IMR-90 (cell line): ENCODE measurements at regions not wholly inside any gene's neighbourhood (a gene's known extent, or its start where the extent isn't known, plus 50 kb on each side); places are given as distances from the start of the nearest gene placed in this dataset.

Experiments used
- ATAC-seq: fragments of 200-7000 bp; cut with Tn5 transposase; 2 replicates; pipeline ENCODE4 v1.9.1; 2020; ENCODE audit warnings: low read depth, mild to moderate bottlenecking, moderate library complexity
- BruUV-seq: library from RNA; stranded (reverse); fragments of 400-500 nt; replicated peaks from 2 replicates; lab custom pipeline; 2021; lab: Mats Ljungman, UMichigan
- CTCF ChIA-PET: fragments of 300-600 bp; formaldehyde crosslinking; extraction: SDS; loops from one replicate; lab custom pipeline; 2021; ENCODE audit warnings: antibody characterized with exemption; lab: Yijun Ruan, JAX
- POLR2A ChIA-PET: fragments of 300-600 bp; sonication (Branson Sonifier 250); formaldehyde crosslinking; loops from one replicate; lab custom pipeline; 2022; ENCODE audit warnings: antibody characterized with exemption; ENCODE audit not compliant: unreplicated experiment; lab: Charles Lee
- DNase-seq: peaks from one replicate; pipeline ENCODE4 v3.0.0; 2013
- H2AFZ ChIP-seq: replicated peaks from 2 replicates; pipeline ENCODE3; 2013; ENCODE audit warnings: low read length, mild to moderate bottlenecking; ENCODE audit not compliant: poor library complexity
- H2AK5ac ChIP-seq: 2 replicates; pipeline ENCODE4 v1.6.1; 2013; ENCODE audit warnings: low read depth, low read length, inconsistent platforms
- H2AK9ac ChIP-seq: replicated peaks from 2 replicates; pipeline ENCODE3; 2013; ENCODE audit warnings: mild to moderate bottlenecking, low read depth, low read length, moderate library complexity; ENCODE audit not compliant: poor library complexity
- H2BK120ac ChIP-seq: 2 replicates; pipeline ENCODE4 v1.6.1; 2013; ENCODE audit warnings: low read depth, low read length, inconsistent platforms
- H2BK15ac ChIP-seq: 3 replicates; pipeline ENCODE4 v1.6.1; 2013; ENCODE audit warnings: low read depth, low read length, inconsistent platforms
- H2BK20ac ChIP-seq: 2 replicates; pipeline ENCODE4 v1.6.1; 2013; ENCODE audit warnings: low read depth, mild to moderate bottlenecking, inconsistent platforms, low read length, moderate library complexity
- H2BK5ac ChIP-seq: 2 replicates; pipeline ENCODE4 v1.6.1; 2013; ENCODE audit warnings: mild to moderate bottlenecking, low read depth, low read length, inconsistent platforms; ENCODE audit not compliant: poor library complexity, severe bottlenecking
- H3K14ac ChIP-seq: replicated peaks from 2 replicates; pipeline ENCODE4 v1.6.1; 2013; ENCODE audit warnings: low read depth, low read length, inconsistent platforms
- H3K18ac ChIP-seq: 2 replicates; pipeline ENCODE4 v1.6.1; 2013; ENCODE audit warnings: low read depth, low read length, control low read depth
- H3K23ac ChIP-seq: 2 replicates; pipeline ENCODE4 v1.6.1; 2013; ENCODE audit warnings: low read depth, low read length, inconsistent platforms
- H3K27ac ChIP-seq: 2 replicates; pipeline ENCODE4 v1.5.1; 2013; ENCODE audit warnings: mild to moderate bottlenecking, control low read depth, low read length; ENCODE audit not compliant: insufficient read depth
- H3K27me3 ChIP-seq: 2 replicates; pipeline ENCODE4 v1.6.1; 2013; ENCODE audit warnings: low read length; ENCODE audit not compliant: control insufficient read depth, insufficient read depth
- H3K36me3 ChIP-seq: 2 replicates; pipeline ENCODE4 v1.6.1; 2013; ENCODE audit warnings: low read length, mixed read lengths; ENCODE audit not compliant: control insufficient read depth, insufficient read depth
- H3K4ac ChIP-seq: 2 replicates; pipeline ENCODE4 v1.6.1; 2013; ENCODE audit warnings: low read depth, low read length, inconsistent platforms
- H3K4me1 ChIP-seq: 2 replicates; pipeline ENCODE4 v1.6.1; 2013; ENCODE audit warnings: low read length, mixed read lengths; ENCODE audit not compliant: control insufficient read depth, insufficient read depth
- H3K4me2 ChIP-seq: 2 replicates; pipeline ENCODE4 v1.6.1; 2013; ENCODE audit warnings: low read depth, mild to moderate bottlenecking, control low read depth, low read length, moderate library complexity
- H3K4me3 ChIP-seq: 2 replicates; pipeline ENCODE4 v1.5.1; 2013; ENCODE audit warnings: low read depth, mild to moderate bottlenecking, control low read depth, low read length, moderate library complexity; ENCODE audit not compliant: insufficient read depth
- H3K56ac ChIP-seq: 2 replicates; pipeline ENCODE4 v1.6.1; 2013; ENCODE audit warnings: low read length, inconsistent platforms; ENCODE audit not compliant: insufficient read depth; ENCODE audit errors: extremely low read depth
- H3K79me1 ChIP-seq, 2 experiments: 2 replicates each; pipeline ENCODE4 v1.6.1; 2013; ENCODE audit warnings: low read length in 2 of 2, inconsistent platforms in 1 of 2, low read depth in 1 of 2
- H3K9ac ChIP-seq: 2 replicates; pipeline ENCODE4 v1.6.1; 2013; ENCODE audit warnings: low read depth, low read length, control low read depth
- H3K9me1 ChIP-seq: 2 replicates; pipeline ENCODE4 v1.6.1; 2013; ENCODE audit warnings: low read length, inconsistent platforms; ENCODE audit not compliant: insufficient read depth
- H3K9me3 ChIP-seq: 2 replicates; pipeline ENCODE4 v1.6.1; 2013; ENCODE audit warnings: low read length; ENCODE audit not compliant: control insufficient read depth, insufficient read depth
- H4K20me1 ChIP-seq: 2 replicates; pipeline ENCODE4 v1.6.1; 2013; ENCODE audit warnings: low read length, inconsistent platforms; ENCODE audit not compliant: insufficient read depth
- H4K5ac ChIP-seq: 2 replicates; pipeline ENCODE4 v1.6.1; 2013; ENCODE audit warnings: mild to moderate bottlenecking, low read depth, low read length, control low read depth
- H4K8ac ChIP-seq, 2 experiments: 2 replicates each; pipeline ENCODE4 v1.6.1; 2013; ENCODE audit warnings: low read depth in 2 of 2, low read length in 2 of 2, control low read depth in 1 of 2, inconsistent platforms in 1 of 2
- H4K91ac ChIP-seq: 2 replicates; pipeline ENCODE4 v1.6.1; 2013; ENCODE audit warnings: low read depth, low read length, inconsistent platforms; ENCODE audit not compliant: insufficient read depth
- BHLHE40 ChIP-seq: fragments of 150-350 bp; IDR thresholded peaks from 2 replicates; pipeline ENCODE4 v1.6.1; 2016; ENCODE audit warnings: mild to moderate bottlenecking, low read depth, low read length
- CEBPB ChIP-seq: IDR thresholded peaks from 2 replicates; pipeline ENCODE4 v1.6.1; 2012; ENCODE audit warnings: low read depth, low read length, improper control_type of control experiment
- CHD1 ChIP-seq: IDR thresholded peaks from 2 replicates; pipeline ENCODE4 v1.6.1; 2012; ENCODE audit warnings: low read depth, low read length, improper control_type of control experiment
- FOS ChIP-seq: fragments of 150-350 bp; IDR thresholded peaks from 2 replicates; pipeline ENCODE4 v1.6.1; 2016; ENCODE audit warnings: low read depth, low read length
- MAFK ChIP-seq: IDR thresholded peaks from 2 replicates; pipeline ENCODE4 v1.6.1; 2012; ENCODE audit warnings: low read depth, low read length, improper control_type of control experiment
- MXI1 ChIP-seq: IDR thresholded peaks from 2 replicates; pipeline ENCODE4 v1.6.1; 2012; ENCODE audit warnings: low read depth, mild to moderate bottlenecking, low read length, moderate library complexity, borderline replicate concordance
- NFE2L2 ChIP-seq: fragments of 150-350 bp; IDR thresholded peaks from 2 replicates; pipeline ENCODE4 v1.6.1; 2016; ENCODE audit warnings: low read depth, mild to moderate bottlenecking, low read length
- POLR2A ChIP-seq: IDR thresholded peaks from 2 replicates; pipeline ENCODE4 v1.6.1; 2012; ENCODE audit warnings: mild to moderate bottlenecking, low read depth, low read length
- SMC3 ChIP-seq: fragments of 150-350 bp; IDR thresholded peaks from 2 replicates; pipeline ENCODE4 v1.6.1; 2016; ENCODE audit warnings: low read depth, mild to moderate bottlenecking, antibody characterized with exemption, low read length, moderate library complexity
- WGBS, 2 experiments: methylation state at CpG; one replicate each; pipeline versions ENCODE4 v1.1.5 to v1.1.7; 2013; ENCODE audit warnings: missing lambda C conversion rate in 2 of 2; ENCODE audit not compliant: insufficient read length in 1 of 2; ENCODE audit errors: extremely low coverage in 2 of 2; 5-methylcytosine and 5-hydroxymethylcytosine counted together
- dilution Hi-C: fragments of 300-500 bp; cut with HindIII; formaldehyde crosslinking; loops from one replicate; pipeline ENCODE4 v1.14.3; 2018; ENCODE audit warnings: low sequenced_read_pairs; ENCODE audit not compliant: unreplicated experiment
- in situ Hi-C: fragments of 300-500 bp; cut with MboI; formaldehyde crosslinking; loops from 3 replicates; pipeline ENCODE4 v1.14.3; 2019; ENCODE audit warnings: low sequenced_read_pairs, inconsistent platforms, mixed read lengths
- intact Hi-C: fragments of 100-400 bp; cut with micrococcal nuclease; formaldehyde crosslinking; loops from 2 replicates; pipeline ENCODE4 v1.10.0; 2022
- TF ChIP-seq, protein P1 (sequence below): fragments of 150-350 bp; IDR thresholded peaks from 2 replicates; pipeline ENCODE4 v1.6.1; 2017; ENCODE audit warnings: mild to moderate bottlenecking, antibody characterized with exemption, low read length, low read depth
- TF ChIP-seq, protein P2 (sequence below): conservative IDR thresholded peaks from 2 replicates; pipeline ENCODE4 v1.5.1; 2012; ENCODE audit warnings: mild to moderate bottlenecking, low read depth, low read length, improper control_type of control experiment

DNA sequence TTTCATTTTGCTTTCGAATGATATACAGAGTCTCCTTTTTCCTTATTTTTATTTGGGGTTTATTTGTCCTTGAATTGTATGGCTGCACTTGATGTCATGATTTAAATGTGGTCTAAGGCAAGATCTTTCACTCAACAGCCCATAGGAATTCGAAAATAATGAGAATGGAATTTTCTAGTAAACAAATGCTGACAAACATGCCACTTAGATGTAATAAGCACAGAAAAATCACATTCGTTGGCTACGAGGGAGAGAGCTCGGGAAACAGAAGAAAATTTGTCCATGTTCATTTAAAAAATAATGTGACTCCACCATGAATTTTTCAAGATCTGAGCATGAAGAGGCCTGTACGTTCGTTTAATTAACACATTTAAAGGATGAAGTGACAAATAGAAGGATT lies 73.0 kb downstream of the BLID start:
- H2AK5ac ChIP-seq = no peak overlapping the region
- DNase-seq (peak; percentile 25), ATAC-seq (no peak)
- no CpG with 5 or more reads among the region's 7 CpGs for WGBS, 2 experiments
- H3K56ac ChIP-seq = peak overlapping the region; percentile 72; the same call in 1 of the 2 replicates
- H2BK15ac ChIP-seq = no peak overlapping the region
- H4K91ac ChIP-seq = 0 out of 2 replicates have a peak overlapping the region, but pooled peaks have one; percentile 31
- no peaks in the 10 kb centered on the region for H3K9me3 ChIP-seq
- ChIA-PET POLR2A (interaction anchor here (0.6 kb wide), 1 partner anchor 167 kb away, joined by 3 read pairs; no protein-coding TSS in a partner anchor), CTCF (interaction anchor here (0.7 kb wide), 1 partner anchor 716 kb away, joined by 3 read pairs; no protein-coding TSS in a partner anchor)
- peak overlapping the region; percentile 97; the same call in 1 of the 2 replicates for H3K4ac ChIP-seq
- dilution Hi-C loops = no loop called here
- no peaks in the 10 kb centered on the region for H4K20me1 ChIP-seq
- no peak overlapping the region for H2AFZ ChIP-seq
- intact Hi-C loops = loop anchor here (10.0 kb wide), 1 partner anchor 462 kb away; no protein-coding TSS in a partner anchor
- BruUV-seq = no TSS peak
- H3K27ac ChIP-seq = no peak overlapping the region
- peak overlapping the region; percentile 94 for H2BK120ac ChIP-seq
- in situ Hi-C loops = no loop called here
- peak overlapping the region; percentile 74 to 79; a peak in 3 of 4 replicates for H4K8ac ChIP-seq
- no peak for TF ChIP-seq CEBPB
- no peak for TF ChIP-seq BHLHE40
- TF ChIP-seq MAFK = no peak
- TF ChIP-seq SMC3 = no peak
- TF ChIP-seq, protein P1, sequence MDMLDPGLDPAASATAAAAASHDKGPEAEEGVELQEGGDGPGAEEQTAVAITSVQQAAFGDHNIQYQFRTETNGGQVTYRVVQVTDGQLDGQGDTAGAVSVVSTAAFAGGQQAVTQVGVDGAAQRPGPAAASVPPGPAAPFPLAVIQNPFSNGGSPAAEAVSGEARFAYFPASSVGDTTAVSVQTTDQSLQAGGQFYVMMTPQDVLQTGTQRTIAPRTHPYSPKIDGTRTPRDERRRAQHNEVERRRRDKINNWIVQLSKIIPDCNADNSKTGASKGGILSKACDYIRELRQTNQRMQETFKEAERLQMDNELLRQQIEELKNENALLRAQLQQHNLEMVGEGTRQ = no peak
- no peak for TF ChIP-seq FOS
- TF ChIP-seq CHD1 = no peak
- TF ChIP-seq, protein P2, sequence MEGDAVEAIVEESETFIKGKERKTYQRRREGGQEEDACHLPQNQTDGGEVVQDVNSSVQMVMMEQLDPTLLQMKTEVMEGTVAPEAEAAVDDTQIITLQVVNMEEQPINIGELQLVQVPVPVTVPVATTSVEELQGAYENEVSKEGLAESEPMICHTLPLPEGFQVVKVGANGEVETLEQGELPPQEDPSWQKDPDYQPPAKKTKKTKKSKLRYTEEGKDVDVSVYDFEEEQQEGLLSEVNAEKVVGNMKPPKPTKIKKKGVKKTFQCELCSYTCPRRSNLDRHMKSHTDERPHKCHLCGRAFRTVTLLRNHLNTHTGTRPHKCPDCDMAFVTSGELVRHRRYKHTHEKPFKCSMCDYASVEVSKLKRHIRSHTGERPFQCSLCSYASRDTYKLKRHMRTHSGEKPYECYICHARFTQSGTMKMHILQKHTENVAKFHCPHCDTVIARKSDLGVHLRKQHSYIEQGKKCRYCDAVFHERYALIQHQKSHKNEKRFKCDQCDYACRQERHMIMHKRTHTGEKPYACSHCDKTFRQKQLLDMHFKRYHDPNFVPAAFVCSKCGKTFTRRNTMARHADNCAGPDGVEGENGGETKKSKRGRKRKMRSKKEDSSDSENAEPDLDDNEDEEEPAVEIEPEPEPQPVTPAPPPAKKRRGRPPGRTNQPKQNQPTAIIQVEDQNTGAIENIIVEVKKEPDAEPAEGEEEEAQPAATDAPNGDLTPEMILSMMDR = no peak
- no peak for TF ChIP-seq MXI1
- TF ChIP-seq NFE2L2 = no peak
- TF ChIP-seq POLR2A = no peak
- H3K23ac ChIP-seq = peak overlapping the region; percentile 85; the same call in 1 of the 2 replicates
- H3K79me1 ChIP-seq = peaks cover 10 to 41% of the 10 kb centered on the region in 2 experiments
- no peaks in the 10 kb centered on the region for H3K27me3 ChIP-seq
- no peaks in the 10 kb centered on the region for H3K36me3 ChIP-seq
- H3K4me1 ChIP-seq = peaks cover 22% of the 10 kb centered on the region
- peak overlapping the region; percentile 98; the same call in 1 of the 2 replicates for H3K18ac ChIP-seq
- H3K4me3 ChIP-seq = no peak overlapping the region
- no peak overlapping the region for H2AK9ac ChIP-seq
- H3K9ac ChIP-seq = no peak overlapping the region
- H3K14ac ChIP-seq = peak overlapping the region; percentile 86; the same call in 1 of the 2 replicates
- peak overlapping the region; percentile 19; the same call in 1 of the 2 replicates for H3K4me2 ChIP-seq
- peak overlapping the region; percentile 98; the same call in 1 of the 2 replicates for H2BK20ac ChIP-seq
- peak overlapping the region; percentile 99; the same call in 1 of the 2 replicates for H4K5ac ChIP-seq
- peak overlapping the region; percentile 97 for H2BK5ac ChIP-seq
- peaks cover 7% of the 10 kb centered on the region; the same call in 1 of the 2 replicates for H3K9me1 ChIP-seq
